SK-N-SH (cell line): ENCODE measurements at regions not wholly inside any gene's neighbourhood (a gene's known extent, or its start where the extent isn't known, plus 50 kb on each side); places are given as distances from the start of the nearest gene placed in this dataset.

ENCODE experiments used
- CTCF ChIA-PET: fragments of 300-600, 350-600 bp; formaldehyde crosslinking; extraction: SDS; loops from one replicate; lab custom pipeline; 2021; lab: Yijun Ruan, JAX
- POLR2A ChIA-PET: fragments of 350-600 bp; sonication (Branson Sonifier 250); formaldehyde crosslinking; extraction: SDS; loops from one replicate; lab custom pipeline; 2020; ENCODE audit warnings: antibody characterized with exemption, inconsistent platforms; lab: Yijun Ruan, JAX
- DNase-seq: peaks from one replicate; pipeline ENCODE4 v3.0.0; 2012
- H2AFZ ChIP-seq: fragments of 200-600 bp; sonication (generic); 2 replicates; pipeline ENCODE4 v1.8.1; 2016; ENCODE audit warnings: antibody characterized with exemption, mild to moderate bottlenecking, low read depth
- H3F3A ChIP-seq: fragments of 200-600 bp; sonication (generic); replicated peaks from 2 replicates; pipeline ENCODE3; 2016; ENCODE audit warnings: antibody characterized with exemption, mild to moderate bottlenecking; ENCODE audit not compliant: insufficient read depth
- H3K27ac ChIP-seq, 2 experiments: fragments of 200-500 bp in 1 of 2; fragments of 200-600 bp in 1 of 2; sonication (Bioruptor generic) in 1 of 2; sonication (generic), shearing (Covaris generic) in 1 of 2; 2 replicates each; pipeline versions ENCODE4 v1.5.1 to v1.6.1; 2014 to 2016; ENCODE audit warnings: low read depth in 2 of 2, inconsistent platforms in 1 of 2, low read length in 1 of 2, mild to moderate bottlenecking in 1 of 2, mixed read lengths in 1 of 2
- H3K27me3 ChIP-seq: fragments of 200-600 bp; sonication (generic), shearing (Covaris generic); 2 replicates; pipeline ENCODE4 v1.6.1; 2016; ENCODE audit warnings: mixed run types; ENCODE audit not compliant: insufficient read depth
- H3K36me3 ChIP-seq, 2 experiments: fragments of 200-500 bp in 1 of 2; fragments of 200-600 bp in 1 of 2; sonication (Bioruptor generic) in 1 of 2; sonication (generic) in 1 of 2; replicated peaks in 1 of 2; 2 replicates each; pipeline versions ENCODE3 to v1.5.1; 2014 to 2016; ENCODE audit warnings: low read length in 1 of 2, mild to moderate bottlenecking in 1 of 2; ENCODE audit not compliant: insufficient read depth in 2 of 2, control insufficient read depth in 1 of 2
- H3K4me1 ChIP-seq, 2 experiments: fragments of 200-500 bp in 1 of 2; fragments of 200-600 bp in 1 of 2; sonication (Bioruptor generic) in 1 of 2; sonication (generic), shearing (Covaris generic) in 1 of 2; 2 replicates each; pipeline versions ENCODE4 v1.5.1 to v1.6.1; 2014 to 2016; ENCODE audit warnings: low read depth in 1 of 2, low read length in 1 of 2, mixed run types in 1 of 2; ENCODE audit not compliant: insufficient read depth in 2 of 2, control insufficient read depth in 1 of 2
- H3K4me2 ChIP-seq: fragments of 200-600 bp; sonication (generic), shearing (Covaris generic); 2 replicates; pipeline ENCODE4 v1.6.1; 2017; ENCODE audit warnings: mixed run types
- H3K4me3 ChIP-seq, 2 experiments: fragments of 200-500 bp in 1 of 2; fragments of 200-600 bp in 1 of 2; sonication (Bioruptor generic) in 1 of 2; sonication (generic), shearing (Covaris generic) in 1 of 2; 2 replicates each; pipeline versions ENCODE4 v1.5.1 to v1.8.1; 2014 to 2016; ENCODE audit warnings: low read depth in 2 of 2, inconsistent platforms in 1 of 2, low read length in 1 of 2, mild to moderate bottlenecking in 1 of 2, mixed read lengths in 1 of 2, moderate library complexity in 1 of 2
- H3K79me2 ChIP-seq: fragments of 200-600 bp; sonication (generic); 2 replicates; pipeline ENCODE4 v1.8.1; 2017; ENCODE audit warnings: mild to moderate bottlenecking; ENCODE audit not compliant: insufficient read depth
- H3K9ac ChIP-seq: fragments of 200-600 bp; sonication (generic); 2 replicates; pipeline ENCODE4 v1.6.1; 2017; ENCODE audit warnings: mixed run types
- H3K9me2 ChIP-seq: fragments of 200-600 bp; sonication (generic); 2 replicates; pipeline ENCODE4 v1.6.1; 2017; ENCODE audit warnings: mixed run types
- H3K9me3 ChIP-seq: fragments of 200-600 bp; sonication (generic); 2 replicates; pipeline ENCODE4 v1.6.1; 2017; ENCODE audit warnings: mixed run types, mild to moderate bottlenecking, moderate library complexity
- H4K20me1 ChIP-seq: fragments of 200-600 bp; sonication (generic); 2 replicates; pipeline ENCODE4 v1.6.1; 2017; ENCODE audit warnings: mild to moderate bottlenecking, mixed run types; ENCODE audit not compliant: insufficient read depth
- CTCF ChIP-seq: fragments of 200-600 bp; sonication (generic); IDR thresholded peaks from 2 replicates; pipeline ENCODE4 v1.6.1; 2017; ENCODE audit warnings: antibody characterized with exemption, mild to moderate bottlenecking, moderate library complexity
- FOXJ3 ChIP-seq: sonication (generic); formaldehyde crosslinking; IDR thresholded peaks from 2 replicates; pipeline ENCODE4 v1.5.1; 2020; ENCODE audit warnings: mild to moderate bottlenecking, missing genetic modification reagents
- FOXM1 ChIP-seq: IDR thresholded peaks from 2 replicates; pipeline ENCODE4 v1.4.0; 2012; ENCODE audit warnings: low read depth, mild to moderate bottlenecking
- GATA2 ChIP-seq: sonication (generic); formaldehyde crosslinking; IDR thresholded peaks from 2 replicates; pipeline ENCODE4 v1.5.0; 2020; ENCODE audit warnings: mild to moderate bottlenecking, missing genetic modification reagents
- JUND ChIP-seq: IDR thresholded peaks from 2 replicates; pipeline ENCODE4 v1.4.0; 2012
- MAX ChIP-seq: IDR thresholded peaks from 2 replicates; pipeline ENCODE4 v1.4.0; 2012; ENCODE audit warnings: low read depth
- MEF2A ChIP-seq: IDR thresholded peaks from 2 replicates; pipeline ENCODE4 v1.4.0; 2012; ENCODE audit warnings: low read depth, borderline replicate concordance
- MXI1 ChIP-seq: IDR thresholded peaks from 2 replicates; pipeline ENCODE4 v1.6.1; 2012; ENCODE audit warnings: mild to moderate bottlenecking, low read depth, low read length, improper control_type of control experiment
- NFIC ChIP-seq: IDR thresholded peaks from 2 replicates; pipeline ENCODE4 v1.4.0; 2012; ENCODE audit warnings: borderline replicate concordance
- PBX3 ChIP-seq: IDR thresholded peaks from 2 replicates; pipeline ENCODE4; 2012
- RAD21 ChIP-seq: IDR thresholded peaks from 2 replicates; pipeline ENCODE4 v1.6.1; 2012; ENCODE audit warnings: mild to moderate bottlenecking, low read length
- RXRA ChIP-seq: IDR thresholded peaks from 2 replicates; pipeline ENCODE4 v1.4.0; 2012; ENCODE audit warnings: low read depth, mild to moderate bottlenecking, borderline replicate concordance
- SIN3A ChIP-seq: IDR thresholded peaks from 2 replicates; pipeline ENCODE4 v1.6.1; 2012; ENCODE audit warnings: low read depth, mild to moderate bottlenecking, low read length, moderate library complexity, borderline replicate concordance
- TAF1 ChIP-seq: IDR thresholded peaks from 2 replicates; pipeline ENCODE4 v1.6.1; 2012; ENCODE audit warnings: low read depth, mild to moderate bottlenecking, low read length, moderate library complexity, borderline replicate concordance
- TCF12 ChIP-seq: IDR thresholded peaks from 2 replicates; pipeline ENCODE4 v1.4.0; 2012
- USF2 ChIP-seq: fragments of 150-350 bp; IDR thresholded peaks from 2 replicates; pipeline ENCODE4 v1.6.1; 2017; ENCODE audit warnings: antibody characterized with exemption, low read length, low read depth, borderline replicate concordance
- YY1 ChIP-seq: IDR thresholded peaks from 2 replicates; pipeline ENCODE4 v1.4.0; 2012; ENCODE audit warnings: low read depth, mild to moderate bottlenecking
- WGBS: methylation state at CpG from one replicate; pipeline ENCODE4 v1.1.6; 2017; ENCODE audit warnings: low lambda C conversion rate; 5-methylcytosine and 5-hydroxymethylcytosine counted together
- TF ChIP-seq, protein P1 (sequence below): IDR thresholded peaks from 2 replicates; pipeline ENCODE4 v1.4.0; 2012; ENCODE audit warnings: low read depth, borderline replicate concordance
- TF ChIP-seq, protein P2 (sequence below): fragments of 150-350 bp; IDR thresholded peaks from 2 replicates; pipeline ENCODE4 v1.6.1; 2016; ENCODE audit warnings: mild to moderate bottlenecking, low read depth, low read length

DNA sequence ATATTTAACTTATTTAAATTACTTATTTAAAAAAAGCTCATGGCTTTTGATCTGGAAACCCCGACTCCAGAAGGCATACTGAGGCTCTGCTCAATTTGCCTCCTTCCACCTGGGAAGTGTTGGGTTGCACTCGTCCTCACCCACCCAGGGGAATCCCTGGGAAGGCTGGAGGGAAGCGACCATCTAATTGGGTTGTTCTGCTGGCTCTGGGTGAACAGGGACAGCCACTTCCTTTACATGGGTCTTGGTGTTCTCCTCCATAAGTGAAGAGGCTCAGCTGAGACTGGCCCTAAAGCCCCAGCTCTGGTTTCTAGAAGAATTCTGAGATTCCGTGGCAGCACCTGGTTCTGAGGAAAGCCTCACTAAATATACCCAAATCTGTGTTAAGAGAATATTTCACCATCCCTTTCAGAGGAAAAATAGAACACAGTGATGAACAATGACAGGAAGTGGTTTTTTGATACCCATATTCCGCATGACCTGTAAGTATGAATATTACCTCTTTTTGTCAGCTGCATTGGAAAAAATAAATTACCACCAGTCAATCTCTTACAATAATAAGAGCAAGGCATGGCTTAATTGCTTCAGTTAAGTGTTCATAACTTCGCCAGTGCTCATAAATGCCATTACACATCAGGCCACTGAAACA lies 131.1 kb upstream of the SHH start:
- CTCF ChIA-PET: interaction anchor here (0.6 to 1.2 kb wide), 2 partner anchors 146 to 884 kb away, joined by 3 read pairs; no protein-coding TSS in a partner anchor
- 19% methylated on average over 6 of the region's 6 CpGs for WGBS
- Histone ChIP-seq H3K9me2 (no peaks in the 10 kb centered on the region), H3F3A (no peaks in the 10 kb centered on the region), H3K79me2 (no peaks in the 10 kb centered on the region), H3K4me1 (0 out of 4 replicates have a peak, but pooled peaks cover 0 to 4% of the 10 kb centered on the region in 2 experiments), H2AFZ (no peak overlapping the region), H3K9me3 (peaks cover 11% of the 10 kb centered on the region; the same call in 1 of the 2 replicates), H3K4me3 (no peak overlapping the region), H3K36me3 (no peaks in the 10 kb centered on the region), H4K20me1 (no peaks in the 10 kb centered on the region), H3K27ac (no peak overlapping the region), H3K9ac (no peak overlapping the region), H3K27me3 (peaks cover 38% of the 10 kb centered on the region; the same call in 1 of the 2 replicates), H3K4me2 (no peak overlapping the region)
- POLR2A ChIA-PET: no interaction called here
- TF ChIP-seq JUND (no peak), YY1 (no peak), PBX3 (no peak), TAF1 (no peak), RAD21 (no peak), GATA2 (CRISPR knock-in tag) (no peak), TCF12 (no peak), MAX (no peak), FOXJ3 (no peak), MXI1 (no peak), SIN3A (no peak)
- DNase-seq: no peak

DNA sequence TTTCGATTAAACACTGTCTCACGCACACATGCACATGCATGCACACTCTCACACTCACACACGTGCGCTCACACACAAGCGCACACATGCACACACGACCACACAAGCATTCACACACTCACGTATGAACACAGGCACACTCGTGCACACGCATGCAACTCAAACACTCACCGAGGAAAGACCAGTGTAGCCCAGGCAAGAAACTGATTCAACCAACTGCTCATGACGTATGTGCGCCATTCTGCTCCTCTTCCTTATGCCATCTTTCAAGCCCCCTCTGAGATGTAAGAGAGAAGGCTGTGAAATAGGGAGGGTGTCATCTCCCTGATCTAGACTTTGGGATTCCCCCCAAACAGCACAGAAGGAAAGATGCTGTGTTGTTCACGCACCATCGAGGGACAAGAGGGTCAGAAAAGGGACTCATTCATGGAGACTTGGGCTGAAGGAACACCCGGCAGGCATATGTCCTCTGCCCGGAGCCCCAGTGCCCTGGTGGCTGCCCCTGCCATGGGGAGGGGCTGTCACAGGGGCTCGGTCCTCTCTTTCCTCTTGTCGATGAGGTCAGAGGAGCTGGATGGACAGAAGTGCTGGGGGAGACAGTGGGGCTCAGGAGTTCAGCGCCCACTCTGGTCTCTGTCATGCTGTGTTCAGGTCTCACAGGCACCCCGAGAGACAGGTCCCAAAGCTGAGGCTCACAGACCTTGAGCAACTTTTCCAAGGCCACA lies 130.1 kb upstream of the SHH start:
- Histone ChIP-seq H3K4me1 (0 out of 4 replicates have a peak, but pooled peaks cover 0 to 3% of the 10 kb centered on the region in 2 experiments), H3K9ac (no peak overlapping the region), H3K27me3 (peaks cover 47% of the 10 kb centered on the region), H3K79me2 (no peaks in the 10 kb centered on the region), H4K20me1 (no peaks in the 10 kb centered on the region), H3K4me3 (no peak overlapping the region), H3K9me2 (no peaks in the 10 kb centered on the region), H3K36me3 (no peaks in the 10 kb centered on the region), H2AFZ (no peak overlapping the region), H3K4me2 (no peak overlapping the region), H3F3A (no peaks in the 10 kb centered on the region), H3K27ac (no peak overlapping the region), H3K9me3 (peaks cover 11% of the 10 kb centered on the region; the same call in 1 of the 2 replicates)
- ChIA-PET POLR2A (no interaction called here), CTCF (interaction anchor here (1.2 kb wide), 1 partner anchor 145 kb away, joined by 3 read pairs; no protein-coding TSS in a partner anchor)
- DNase-seq: no peak
- WGBS: 13% methylated on average over 20 of the region's 20 CpGs
- no peak for TF ChIP-seq YY1
- no peak for TF ChIP-seq FOXJ3
- TF ChIP-seq, protein P1, sequence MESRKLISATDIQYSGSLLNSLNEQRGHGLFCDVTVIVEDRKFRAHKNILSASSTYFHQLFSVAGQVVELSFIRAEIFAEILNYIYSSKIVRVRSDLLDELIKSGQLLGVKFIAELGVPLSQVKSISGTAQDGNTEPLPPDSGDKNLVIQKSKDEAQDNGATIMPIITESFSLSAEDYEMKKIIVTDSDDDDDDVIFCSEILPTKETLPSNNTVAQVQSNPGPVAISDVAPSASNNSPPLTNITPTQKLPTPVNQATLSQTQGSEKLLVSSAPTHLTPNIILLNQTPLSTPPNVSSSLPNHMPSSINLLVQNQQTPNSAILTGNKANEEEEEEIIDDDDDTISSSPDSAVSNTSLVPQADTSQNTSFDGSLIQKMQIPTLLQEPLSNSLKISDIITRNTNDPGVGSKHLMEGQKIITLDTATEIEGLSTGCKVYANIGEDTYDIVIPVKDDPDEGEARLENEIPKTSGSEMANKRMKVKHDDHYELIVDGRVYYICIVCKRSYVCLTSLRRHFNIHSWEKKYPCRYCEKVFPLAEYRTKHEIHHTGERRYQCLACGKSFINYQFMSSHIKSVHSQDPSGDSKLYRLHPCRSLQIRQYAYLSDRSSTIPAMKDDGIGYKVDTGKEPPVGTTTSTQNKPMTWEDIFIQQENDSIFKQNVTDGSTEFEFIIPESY: no peak
- no peak for TF ChIP-seq MEF2A
- no peak for TF ChIP-seq USF2
- TF ChIP-seq RXRA: no peak
- TF ChIP-seq CTCF: no peak
- TF ChIP-seq NFIC: no peak
- no peak for TF ChIP-seq FOXM1
- TF ChIP-seq, protein P2, sequence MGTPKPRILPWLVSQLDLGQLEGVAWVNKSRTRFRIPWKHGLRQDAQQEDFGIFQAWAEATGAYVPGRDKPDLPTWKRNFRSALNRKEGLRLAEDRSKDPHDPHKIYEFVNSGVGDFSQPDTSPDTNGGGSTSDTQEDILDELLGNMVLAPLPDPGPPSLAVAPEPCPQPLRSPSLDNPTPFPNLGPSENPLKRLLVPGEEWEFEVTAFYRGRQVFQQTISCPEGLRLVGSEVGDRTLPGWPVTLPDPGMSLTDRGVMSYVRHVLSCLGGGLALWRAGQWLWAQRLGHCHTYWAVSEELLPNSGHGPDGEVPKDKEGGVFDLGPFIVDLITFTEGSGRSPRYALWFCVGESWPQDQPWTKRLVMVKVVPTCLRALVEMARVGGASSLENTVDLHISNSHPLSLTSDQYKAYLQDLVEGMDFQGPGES: no peak
